BJ (cell line): ENCODE measurements at regions not wholly inside any gene's neighbourhood (a gene's known extent, or its start where the extent isn't known, plus 50 kb on each side); places are given as distances from the start of the nearest gene placed in this dataset.

Source experiments
- CTCF ChIA-PET: fragments of 350-600 bp; formaldehyde crosslinking; extraction: SDS; loops from one replicate; lab custom pipeline; 2021; ENCODE audit warnings: antibody characterized with exemption, inconsistent platforms; lab: Yijun Ruan, JAX
- POLR2A ChIA-PET: fragments of 300-600 bp; sonication (Branson Sonifier 250); formaldehyde crosslinking; extraction: SDS; loops from one replicate; lab custom pipeline; 2021; ENCODE audit warnings: antibody characterized with exemption; lab: Charles Lee
- DNase-seq: peaks from one replicate; pipeline ENCODE4 v3.0.0-alpha.2; 2011; ENCODE audit warnings: low read depth
- H3K27me3 ChIP-seq: 2 replicates; pipeline ENCODE4 v1.6.0; 2011; ENCODE audit warnings: low read length; ENCODE audit not compliant: control insufficient read depth, insufficient read depth
- H3K36me3 ChIP-seq: 2 replicates; pipeline ENCODE4 v1.5.1; 2011; ENCODE audit warnings: low read length; ENCODE audit not compliant: control insufficient read depth, insufficient read depth
- H3K4me3 ChIP-seq: 2 replicates; pipeline ENCODE4 v1.5.1; 2011; ENCODE audit warnings: low read depth, mild to moderate bottlenecking, control low read depth, low read length
- CTCF ChIP-seq: IDR thresholded peaks from 2 replicates; pipeline ENCODE4 v1.5.1; 2011; ENCODE audit warnings: low read depth, mild to moderate bottlenecking, control low read depth, inconsistent platforms, low read length, moderate library complexity; ENCODE audit not compliant: insufficient read depth

DNA sequence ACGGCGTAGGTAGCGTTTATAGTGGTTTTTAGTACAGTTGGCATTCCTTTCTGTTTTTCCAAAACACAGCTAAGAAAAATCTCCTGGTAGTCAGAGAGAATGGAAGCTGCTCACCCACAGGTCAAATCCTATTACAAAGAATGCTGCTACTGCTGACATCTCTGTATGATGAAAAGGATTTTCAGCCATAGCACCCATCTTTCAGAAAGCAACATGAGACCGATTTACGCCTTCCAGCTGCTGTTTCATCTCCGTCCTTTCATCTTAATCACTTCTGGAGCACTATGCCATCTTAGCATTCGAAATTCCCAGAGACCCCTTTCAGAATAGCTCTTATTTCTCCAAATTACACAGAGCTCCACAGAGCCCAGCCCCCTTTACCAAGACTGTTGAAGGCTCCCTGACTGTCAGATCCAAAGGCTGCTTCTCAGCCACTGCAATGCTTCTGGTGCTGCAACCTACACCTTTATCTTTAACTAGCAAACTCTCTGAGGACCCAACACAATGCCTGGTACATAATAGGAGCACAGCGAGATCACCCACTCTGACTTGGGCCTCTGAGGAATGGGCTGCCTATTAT, 211.8 kb downstream of the NEDD1 start:
- Histone ChIP-seq H3K27me3 (no peaks in the 10 kb centered on the region), H3K36me3 (no peaks in the 10 kb centered on the region), H3K4me3 (no peak overlapping the region)
- POLR2A ChIA-PET, result no interaction called here
- DNase-seq, result no peak
- TF ChIP-seq CTCF, result no peak
- CTCF ChIA-PET, result no interaction called here

- no peak for DNase-seq
- CTCF ChIA-PET, result no interaction called here
- H3K36me3 ChIP-seq, result no peaks in the 10 kb centered on the region
- no peak for TF ChIP-seq CTCF
- no peak overlapping the region for H3K4me3 ChIP-seq
- POLR2A ChIA-PET, result no interaction called here
- no peaks in the 10 kb centered on the region for H3K27me3 ChIP-seq
Observed at GRCh38 chr12:97127061-97127460, 220.0 kb downstream of the NEDD1 start.

GRCh38 chr12:97131220-97131981, 224.3 kb downstream of the NEDD1 start:
- Histone ChIP-seq H3K36me3 (no peaks in the 10 kb centered on the region), H3K27me3 (no peaks in the 10 kb centered on the region), H3K4me3 (no peak overlapping the region)
- ChIA-PET POLR2A (no interaction called here), CTCF (no interaction called here)
- no peak for DNase-seq
- no peak for TF ChIP-seq CTCF

- CTCF ChIA-PET, result no interaction called here
Observed at GRCh38 chr12:97132270-97132669, 225.2 kb downstream of the NEDD1 start.

More at GRCh38 chr12:97132270-97132669, 225.2 kb downstream of the NEDD1 start:
- TF ChIP-seq CTCF, result no peak
- Histone ChIP-seq H3K36me3 (no peaks in the 10 kb centered on the region), H3K27me3 (no peaks in the 10 kb centered on the region), H3K4me3 (no peak overlapping the region)
- no peak for DNase-seq
- POLR2A ChIA-PET, result no interaction called here
